PC-9 (cell line): ENCODE measurements at regions not wholly inside any gene's neighbourhood (a gene's known extent, or its start where the extent isn't known, plus 50 kb on each side); places are given as distances from the start of the nearest gene placed in this dataset.

Experiments used
- EZH2 ChIP-seq: fragments of 200-600 bp; sonication (generic); IDR thresholded peaks from 2 replicates; pipeline ENCODE4 v1.8.0; 2017; ENCODE audit warnings: antibody characterized with exemption, low read depth
- TF ChIP-seq, protein P1 (sequence below): fragments of 200-600 bp; sonication (generic); conservative IDR thresholded peaks from 2 replicates; pipeline ENCODE4 v1.6.1; 2017; ENCODE audit warnings: mixed run types, antibody characterized with exemption, mild to moderate bottlenecking, moderate library complexity

DNA sequence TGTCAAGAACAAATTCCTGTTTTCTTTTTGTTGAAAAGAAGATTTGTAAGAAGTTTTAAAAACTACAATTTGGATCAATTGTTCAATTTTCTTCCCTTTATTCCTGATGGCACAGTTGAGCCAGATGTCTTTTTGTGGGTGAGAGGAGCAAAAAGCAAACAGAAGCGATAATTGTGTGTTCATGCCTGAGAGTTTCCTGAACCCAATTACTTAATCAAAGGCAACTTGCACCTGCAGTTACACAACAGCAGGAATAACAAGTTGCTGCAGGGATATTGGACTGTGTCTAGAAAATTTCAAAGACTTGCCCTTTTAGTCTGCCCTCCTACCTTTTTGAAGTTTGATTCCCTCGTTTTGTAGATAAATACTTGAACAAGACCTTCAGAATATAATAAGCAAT lies 383.6 kb downstream of the DSEL start:
- no peak for TF ChIP-seq EZH2
- TF ChIP-seq, protein P1, sequence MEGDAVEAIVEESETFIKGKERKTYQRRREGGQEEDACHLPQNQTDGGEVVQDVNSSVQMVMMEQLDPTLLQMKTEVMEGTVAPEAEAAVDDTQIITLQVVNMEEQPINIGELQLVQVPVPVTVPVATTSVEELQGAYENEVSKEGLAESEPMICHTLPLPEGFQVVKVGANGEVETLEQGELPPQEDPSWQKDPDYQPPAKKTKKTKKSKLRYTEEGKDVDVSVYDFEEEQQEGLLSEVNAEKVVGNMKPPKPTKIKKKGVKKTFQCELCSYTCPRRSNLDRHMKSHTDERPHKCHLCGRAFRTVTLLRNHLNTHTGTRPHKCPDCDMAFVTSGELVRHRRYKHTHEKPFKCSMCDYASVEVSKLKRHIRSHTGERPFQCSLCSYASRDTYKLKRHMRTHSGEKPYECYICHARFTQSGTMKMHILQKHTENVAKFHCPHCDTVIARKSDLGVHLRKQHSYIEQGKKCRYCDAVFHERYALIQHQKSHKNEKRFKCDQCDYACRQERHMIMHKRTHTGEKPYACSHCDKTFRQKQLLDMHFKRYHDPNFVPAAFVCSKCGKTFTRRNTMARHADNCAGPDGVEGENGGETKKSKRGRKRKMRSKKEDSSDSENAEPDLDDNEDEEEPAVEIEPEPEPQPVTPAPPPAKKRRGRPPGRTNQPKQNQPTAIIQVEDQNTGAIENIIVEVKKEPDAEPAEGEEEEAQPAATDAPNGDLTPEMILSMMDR = no peak
